HG02943 (cell line): ENCODE measurements at regions not wholly inside any gene's neighbourhood (a gene's known extent, or its start where the extent isn't known, plus 50 kb on each side); places are given as distances from the start of the nearest gene placed in this dataset.

Experiments
- ATAC-seq: cut with Tn5 transposase; IDR thresholded peaks from one replicate; pipeline ENCODE4 v1.9.1; 2021; ENCODE audit warnings: mild to moderate bottlenecking, low read depth, moderate library complexity; ENCODE audit not compliant: unreplicated experiment

GRCh38 chr22:19620742-19621371 lies 93.4 kb upstream of the SEPTIN5 start:
- no peak for ATAC-seq

GRCh38 chr22:19621373-19622060 lies 92.8 kb upstream of the SEPTIN5 start:
- no peak for ATAC-seq

GRCh38 chr22:19622061-19622441 lies 92.3 kb upstream of the SEPTIN5 start:
- ATAC-seq, result no peak

GRCh38 chr22:19625331-19626041 lies 88.8 kb upstream of the SEPTIN5 start:
- ATAC-seq, result no peak

GRCh38 chr22:19626042-19626587 lies 88.2 kb upstream of the SEPTIN5 start:
- no peak for ATAC-seq

- ATAC-seq, result no peak
Measured at GRCh38 chr22:19626666-19627065, 87.6 kb upstream of the SEPTIN5 start.

GRCh38 chr22:19628038-19628776 lies 86.1 kb upstream of the SEPTIN5 start:
- no peak for ATAC-seq

- ATAC-seq, result no peak
Measured at GRCh38 chr22:19629331-19629719, 85.0 kb upstream of the SEPTIN5 start.

GRCh38 chr22:19629720-19630419 lies 84.4 kb upstream of the SEPTIN5 start:
- no peak for ATAC-seq

- ATAC-seq, result no peak
Measured at GRCh38 chr22:19630614-19631013, 83.7 kb upstream of the SEPTIN5 start.

- ATAC-seq, result no peak
Measured at GRCh38 chr22:19631899-19632667, 82.2 kb upstream of the SEPTIN5 start.

GRCh38 chr22:19632668-19633148 lies 81.6 kb upstream of the SEPTIN5 start:
- no peak for ATAC-seq

- ATAC-seq, result no peak
Measured at GRCh38 chr22:19634226-19634975, 79.9 kb upstream of the SEPTIN5 start.

- no peak for ATAC-seq
Measured at GRCh38 chr22:19635644-19636043, 78.7 kb upstream of the SEPTIN5 start.

GRCh38 chr22:19636696-19637407 lies 77.5 kb upstream of the SEPTIN5 start:
- no peak for ATAC-seq

- no peak for ATAC-seq
Measured at GRCh38 chr22:19637408-19638281, 76.7 kb upstream of the SEPTIN5 start.
